Fibroblast of pulmonary artery (primary cell): ENCODE measurements at regions not wholly inside any gene's neighbourhood (a gene's known extent, or its start where the extent isn't known, plus 50 kb on each side); places are given as distances from the start of the nearest gene placed in this dataset.

ENCODE experiments used
- DNase-seq: peaks from one replicate; pipeline ENCODE4 v3.0.0-alpha.2; 2010; ENCODE audit warnings: low read depth
- H3K4me3 ChIP-seq: replicated peaks from 2 replicates; pipeline ENCODE4 v1.5.1; 2011; ENCODE audit warnings: low read depth, mild to moderate bottlenecking, control low read depth, low read length, moderate library complexity
- TF ChIP-seq, protein P1 (sequence below): IDR thresholded peaks from 2 replicates; pipeline ENCODE4 v1.5.1; 2011; ENCODE audit warnings: mild to moderate bottlenecking, control low read depth, low read length, inconsistent platforms; ENCODE audit errors: missing control alignments

- TF ChIP-seq, protein P1, sequence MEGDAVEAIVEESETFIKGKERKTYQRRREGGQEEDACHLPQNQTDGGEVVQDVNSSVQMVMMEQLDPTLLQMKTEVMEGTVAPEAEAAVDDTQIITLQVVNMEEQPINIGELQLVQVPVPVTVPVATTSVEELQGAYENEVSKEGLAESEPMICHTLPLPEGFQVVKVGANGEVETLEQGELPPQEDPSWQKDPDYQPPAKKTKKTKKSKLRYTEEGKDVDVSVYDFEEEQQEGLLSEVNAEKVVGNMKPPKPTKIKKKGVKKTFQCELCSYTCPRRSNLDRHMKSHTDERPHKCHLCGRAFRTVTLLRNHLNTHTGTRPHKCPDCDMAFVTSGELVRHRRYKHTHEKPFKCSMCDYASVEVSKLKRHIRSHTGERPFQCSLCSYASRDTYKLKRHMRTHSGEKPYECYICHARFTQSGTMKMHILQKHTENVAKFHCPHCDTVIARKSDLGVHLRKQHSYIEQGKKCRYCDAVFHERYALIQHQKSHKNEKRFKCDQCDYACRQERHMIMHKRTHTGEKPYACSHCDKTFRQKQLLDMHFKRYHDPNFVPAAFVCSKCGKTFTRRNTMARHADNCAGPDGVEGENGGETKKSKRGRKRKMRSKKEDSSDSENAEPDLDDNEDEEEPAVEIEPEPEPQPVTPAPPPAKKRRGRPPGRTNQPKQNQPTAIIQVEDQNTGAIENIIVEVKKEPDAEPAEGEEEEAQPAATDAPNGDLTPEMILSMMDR: no peak
- no peak overlapping the region for H3K4me3 ChIP-seq
- no peak for DNase-seq
Observed at GRCh38 chr1:79695138-79695537, 688.6 kb upstream of the ADGRL4 start.

GRCh38 chr1:79694241-79694640 is 687.7 kb upstream of the ADGRL4 start:
- H3K4me3 ChIP-seq: no peak overlapping the region
- TF ChIP-seq, protein P1: no peak
- DNase-seq: no peak

DNA sequence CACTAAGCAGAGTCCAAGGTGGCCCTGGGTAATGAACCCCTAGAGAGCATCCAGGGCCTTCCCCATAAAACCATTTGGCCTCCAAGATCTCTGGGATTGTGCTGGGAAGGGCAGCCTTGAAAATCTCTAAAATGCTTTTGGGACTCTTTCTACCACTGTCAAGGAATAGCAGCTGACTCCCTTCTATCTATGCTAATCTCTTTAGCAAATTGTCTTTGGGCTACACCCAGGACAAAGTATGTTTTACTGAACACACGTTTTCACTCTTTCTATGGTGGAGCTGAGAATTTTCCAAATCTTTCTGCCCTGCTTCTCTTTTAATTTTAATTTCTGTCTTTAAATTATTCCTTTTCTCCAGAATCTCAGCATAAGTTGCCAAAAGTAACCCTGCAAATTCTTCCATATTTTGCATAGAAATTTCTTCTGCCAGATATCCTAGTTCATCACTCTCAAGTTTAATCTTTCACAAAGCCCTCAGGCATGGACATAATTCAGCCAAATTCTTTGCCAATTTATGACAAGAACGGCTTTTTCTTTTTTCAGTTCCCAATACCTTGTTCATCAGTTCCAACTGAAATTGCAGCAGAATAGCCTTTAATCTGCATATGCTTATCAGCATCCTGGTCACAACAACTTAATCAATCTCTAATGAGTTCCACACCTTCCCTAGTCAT is 687.0 kb upstream of the ADGRL4 start:
- TF ChIP-seq, protein P1: no peak
- no peak overlapping the region for H3K4me3 ChIP-seq

DNA sequence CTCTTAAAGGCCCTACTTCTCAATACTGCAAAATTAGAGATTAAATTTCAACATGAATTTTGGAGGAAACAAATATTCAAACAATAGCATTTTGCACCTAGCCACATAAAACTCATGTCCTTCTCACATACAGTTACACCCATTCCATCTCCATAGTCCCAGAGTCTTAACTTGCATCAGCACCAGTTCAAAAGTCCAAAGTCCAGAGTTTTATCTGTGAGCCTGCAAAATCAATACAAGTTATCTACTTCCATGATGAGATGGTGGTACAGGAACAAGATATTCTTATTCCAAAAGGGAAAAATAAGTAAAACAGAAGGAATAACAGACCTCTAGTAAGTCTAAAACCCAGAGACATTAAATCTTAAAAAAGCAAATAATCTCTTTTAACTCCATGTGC is 686.0 kb upstream of the ADGRL4 start:
- TF ChIP-seq, protein P1: no peak
- no peak for DNase-seq
- H3K4me3 ChIP-seq: no peak overlapping the region

More for the DNA sequence above, 687.0 kb upstream of the ADGRL4 start:
- DNase-seq: no peak

GRCh38 chr1:79688932-79689331 is 682.4 kb upstream of the ADGRL4 start:
- TF ChIP-seq, protein P1: no peak
- no peak overlapping the region for H3K4me3 ChIP-seq
- no peak for DNase-seq

GRCh38 chr1:79683420-79683819 is 676.9 kb upstream of the ADGRL4 start:
- DNase-seq: no peak
- TF ChIP-seq, protein P1: no peak

DNA sequence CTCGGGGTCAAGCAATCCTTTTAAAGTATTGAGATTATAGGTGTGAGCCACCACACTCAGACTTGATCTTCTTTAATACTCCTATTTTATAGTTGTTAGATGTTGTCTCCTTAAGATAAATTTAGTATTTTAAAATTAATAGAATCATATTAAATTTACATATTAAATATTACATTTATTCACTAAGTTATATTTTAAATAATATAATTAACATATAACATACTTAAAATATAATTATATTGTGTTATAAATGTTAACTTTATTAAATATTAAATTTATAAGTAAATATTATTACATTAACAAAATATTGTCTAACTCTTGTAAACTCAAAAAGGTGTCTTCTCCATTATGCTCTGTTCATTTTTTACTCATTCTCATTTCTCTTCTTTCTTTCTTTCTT is 675.9 kb upstream of the ADGRL4 start:
- TF ChIP-seq, protein P1: no peak
- H3K4me3 ChIP-seq: no peak overlapping the region
- DNase-seq: no peak

More at GRCh38 chr1:79683420-79683819, 676.9 kb upstream of the ADGRL4 start:
- no peak overlapping the region for H3K4me3 ChIP-seq
